ENCODE measurements at regions not wholly inside any gene's neighbourhood (a gene's known extent, or its start where the extent isn't known, plus 50 kb on each side); places are given as distances from the start of the nearest gene placed in this dataset.
"Not testable (repeated sequence)": the region's sequence is repeated elsewhere in the genome, so short reads cannot be mapped to it uniquely, and the experiment has no call there.

GRCh38 chr4:108443585-108443984, 176.8 kb upstream of the RPL34 start:
- Histone ChIP-seq H3K27me3 (ENCODE audit: control insufficient read depth, insufficient read depth, low read length) (peaks cover 3% of the 10 kb centered on the region), H3K36me3 (ENCODE audit: control insufficient read depth, insufficient read depth, low read length) (no peaks in the 10 kb centered on the region), H3K4me3 (ENCODE audit: low read depth, low read length) (no peak overlapping the region)
- TF ChIP-seq CTCF (IDR thresholded peaks at IDR 0.05; ENCODE audit: insufficient read depth, low read length, severe bottlenecking): no peak
- DNase-seq (ENCODE audit: low read depth) (no peak), FAIRE-seq (no peak)

- Histone ChIP-seq H3K27me3 (ENCODE audit: control insufficient read depth, insufficient read depth, low read length) (no peaks in the 10 kb centered on the region), H3K36me3 (ENCODE audit: control insufficient read depth, insufficient read depth, low read length) (no peaks in the 10 kb centered on the region), H3K4me3 (ENCODE audit: low read depth, low read length) (no peak overlapping the region)
- no peak for TF ChIP-seq CTCF (IDR thresholded peaks at IDR 0.05; ENCODE audit: insufficient read depth, low read length, severe bottlenecking)
- peak; percentile 23 for FAIRE-seq
- DNase-seq (ENCODE audit: low read depth): peak; percentile 87
These were observed 186.5 kb upstream of the RPL34 start for GRCh38 chr4:108433832-108434231.

- not testable (repeated sequence) for H3K27me3 ChIP-seq (ENCODE audit: control insufficient read depth, insufficient read depth, low read length); H3K4me3 ChIP-seq (ENCODE audit: low read depth, low read length); H3K36me3 ChIP-seq (ENCODE audit: control insufficient read depth, insufficient read depth, low read length); FAIRE-seq; DNase-seq (ENCODE audit: low read depth)
These were observed 187.0 kb upstream of the RPL34 start for GRCh38 chr4:108433394-108433793.

GRCh38 chr4:108432418-108432817, 188.0 kb upstream of the RPL34 start:
- FAIRE-seq: no peak
- no peaks in the 10 kb centered on the region for H3K27me3 ChIP-seq (ENCODE audit: control insufficient read depth, insufficient read depth, low read length)
- DNase-seq (ENCODE audit: low read depth): no peak
- no peak for TF ChIP-seq CTCF (IDR thresholded peaks at IDR 0.05; ENCODE audit: insufficient read depth, low read length, severe bottlenecking)
- H3K36me3 ChIP-seq (ENCODE audit: control insufficient read depth, insufficient read depth, low read length): no peaks in the 10 kb centered on the region
- H3K4me3 ChIP-seq (ENCODE audit: low read depth, low read length): no peak overlapping the region

GRCh38 chr4:108431986-108432385, 188.4 kb upstream of the RPL34 start:
- Histone ChIP-seq H3K36me3 (ENCODE audit: control insufficient read depth, insufficient read depth, low read length) (no peaks in the 10 kb centered on the region), H3K4me3 (ENCODE audit: low read depth, low read length) (no peak overlapping the region), H3K27me3 (ENCODE audit: control insufficient read depth, insufficient read depth, low read length) (no peaks in the 10 kb centered on the region)
- DNase-seq (ENCODE audit: low read depth) (no peak), FAIRE-seq (no peak)
- TF ChIP-seq CTCF (IDR thresholded peaks at IDR 0.05; ENCODE audit: insufficient read depth, low read length, severe bottlenecking): no peak

GRCh38 chr4:108430921-108431320, 189.5 kb upstream of the RPL34 start:
- no peak for TF ChIP-seq CTCF (IDR thresholded peaks at IDR 0.05; ENCODE audit: insufficient read depth, low read length, severe bottlenecking)
- no peak overlapping the region for H3K4me3 ChIP-seq (ENCODE audit: low read depth, low read length)
- DNase-seq (ENCODE audit: low read depth) (no peak), FAIRE-seq (no peak)
- H3K36me3 ChIP-seq (ENCODE audit: control insufficient read depth, insufficient read depth, low read length): no peaks in the 10 kb centered on the region
- no peaks in the 10 kb centered on the region for H3K27me3 ChIP-seq (ENCODE audit: control insufficient read depth, insufficient read depth, low read length)
